Fibroblast of skin of left quadriceps (primary cell): ENCODE measurements at regions not wholly inside any gene's neighbourhood (a gene's known extent, or its start where the extent isn't known, plus 50 kb on each side); places are given as distances from the start of the nearest gene placed in this dataset.
"Not testable (repeated sequence)": the region's sequence is repeated elsewhere in the genome, so short reads cannot be mapped to it uniquely, and the experiment has no call there.

ENCODE experiments used
- DNase-seq, 2 experiments: peaks; one replicate each; pipeline ENCODE4 v3.0.0-alpha.2; 2013; ENCODE audit warnings: low read depth in 2 of 2

- DNase-seq: not testable (repeated sequence)
Measured at GRCh38 chr2:187610450-187610849, 56.2 kb upstream of the TFPI start.

- no peak for DNase-seq
Measured at GRCh38 chr2:187612857-187613256, 58.6 kb upstream of the TFPI start.

GRCh38 chr2:187614756-187615155, 60.5 kb upstream of the TFPI start:
- peak; percentile 14 to 24 for DNase-seq

GRCh38 chr2:187615364-187615763, 61.1 kb upstream of the TFPI start:
- DNase-seq: no peak

GRCh38 chr2:187615902-187616301, 61.7 kb upstream of the TFPI start:
- no peak for DNase-seq

GRCh38 chr2:187617120-187617519, 62.9 kb upstream of the TFPI start:
- DNase-seq: no peak

GRCh38 chr2:187617905-187618304, 63.7 kb upstream of the TFPI start:
- no peak for DNase-seq

- no peak for DNase-seq
Measured at GRCh38 chr2:187618813-187619212, 64.6 kb upstream of the TFPI start.

- no peak for DNase-seq
Measured at GRCh38 chr2:187627153-187627552, 72.9 kb upstream of the TFPI start.

GRCh38 chr2:187636731-187637391, 82.6 kb upstream of the TFPI start:
- not testable (repeated sequence) for DNase-seq

- DNase-seq: not testable (repeated sequence)
Measured at GRCh38 chr2:187637392-187637740, 83.1 kb upstream of the TFPI start.

- not testable (repeated sequence) for DNase-seq
Measured at GRCh38 chr2:187637771-187638170, 83.5 kb upstream of the TFPI start.

GRCh38 chr2:187638840-187639239, 84.6 kb upstream of the TFPI start:
- no peak for DNase-seq

- DNase-seq: no peak
Measured at GRCh38 chr2:187640926-187641510, 86.8 kb upstream of the TFPI start.

GRCh38 chr2:187642498-187642897, 88.3 kb upstream of the TFPI start:
- DNase-seq: no peak

- no peak for DNase-seq
Measured at GRCh38 chr2:187644486-187644885, 90.3 kb upstream of the TFPI start.

- DNase-seq: no peak
Measured at GRCh38 chr2:187644981-187645380, 90.7 kb upstream of the TFPI start.

- no peak for DNase-seq
Measured at GRCh38 chr2:187646556-187646955, 92.3 kb upstream of the TFPI start.

GRCh38 chr2:187654535-187654934, 100.3 kb upstream of the TFPI start:
- no peak for DNase-seq

- DNase-seq: no peak
Measured at GRCh38 chr2:187655001-187655400, 100.8 kb upstream of the TFPI start.

GRCh38 chr2:187656123-187656522, 101.9 kb upstream of the TFPI start:
- DNase-seq: no peak

GRCh38 chr2:187658952-187659525, 104.8 kb upstream of the TFPI start:
- no peak for DNase-seq

- not testable (repeated sequence) for DNase-seq
Measured at GRCh38 chr2:187676050-187676449, 121.8 kb upstream of the TFPI start.

- no peak for DNase-seq
Measured at GRCh38 chr2:187679454-187679853, 125.2 kb upstream of the TFPI start.
